Spinal cord (tissue), 9 donors: ENCODE measurements at regions not wholly inside any gene's neighbourhood (a gene's known extent, or its start where the extent isn't known, plus 50 kb on each side); places are given as distances from the start of the nearest gene placed in this dataset.
"Not testable (repeated sequence)": the region's sequence is repeated elsewhere in the genome, so short reads cannot be mapped to it uniquely, and the experiment has no call there.

ENCODE experiments used
- DNase-seq, 6 donors: peaks; one replicate each; pipeline versions ENCODE4 v3.0.0 to v3.0.0-alpha.2; 2013 to 2015; ENCODE audit warnings: low spot score in 6 of 6, low read depth in 4 of 6
- H3K27ac ChIP-seq: one replicate; pipeline ENCODE4 v1.5.1; 2013; ENCODE audit warnings: low read depth, low read length, control low read depth
- H3K27me3 ChIP-seq: one replicate; pipeline ENCODE4 v1.6.1; 2013; ENCODE audit warnings: low read length; ENCODE audit not compliant: control insufficient read depth, insufficient read depth
- H3K36me3 ChIP-seq: one replicate; pipeline ENCODE4 v1.6.1; 2013; ENCODE audit warnings: low read length; ENCODE audit not compliant: control insufficient read depth, insufficient read depth
- H3K4me1 ChIP-seq: one replicate; pipeline ENCODE4 v1.6.1; 2013; ENCODE audit warnings: low read length; ENCODE audit not compliant: control insufficient read depth, insufficient read depth
- H3K4me3 ChIP-seq: one replicate; pipeline ENCODE4 v1.5.1; 2013; ENCODE audit warnings: low read depth, low read length, control low read depth
- H3K9me3 ChIP-seq: one replicate; pipeline ENCODE4 v1.6.1; 2013; ENCODE audit warnings: low read length; ENCODE audit not compliant: control insufficient read depth, insufficient read depth
- WGBS: methylation state at CpG from one replicate; pipeline ENCODE4 v1.1.5; 2013; ENCODE audit warnings: missing lambda C conversion rate; ENCODE audit not compliant: insufficient coverage; 5-methylcytosine and 5-hydroxymethylcytosine counted together
- donor health status: healthy.

DNA sequence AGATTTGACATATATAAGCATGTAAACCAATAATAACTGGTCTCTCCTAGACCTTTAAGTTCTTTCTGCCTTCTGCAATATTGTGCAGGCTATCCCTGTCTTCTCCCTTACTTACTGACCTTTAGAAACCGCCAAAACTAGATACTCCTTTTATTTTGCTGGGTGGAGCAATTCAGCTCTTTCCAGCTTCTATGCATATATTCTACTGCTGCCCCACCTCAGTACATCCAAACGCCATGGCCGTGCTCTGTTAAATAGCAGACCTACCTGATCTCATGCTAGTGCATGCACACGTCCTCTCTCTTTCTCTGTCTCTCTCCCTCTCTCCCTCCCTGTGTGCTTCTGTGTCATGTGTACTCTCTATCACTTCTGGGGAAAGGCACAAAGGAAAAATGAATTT lies 76.7 kb upstream of the CAPRIN1 start:
- Histone ChIP-seq H3K4me1 (no peaks in the 10 kb centered on the region), H3K4me3 (no peak overlapping the region), H3K9me3 (no peaks in the 10 kb centered on the region), H3K36me3 (no peaks in the 10 kb centered on the region), H3K27ac (no peak overlapping the region), H3K27me3 (no peaks in the 10 kb centered on the region)
- WGBS: 75% methylated on average over 4 of the region's 4 CpGs
- no peak for DNase-seq

GRCh38 chr11:33971530-33971929 lies 79.7 kb upstream of the LMO2 start:
- DNase-seq, H3K4me1 ChIP-seq, H3K36me3 ChIP-seq, H3K4me3 ChIP-seq, H3K9me3 ChIP-seq, H3K27ac ChIP-seq, H3K27me3 ChIP-seq: not testable (repeated sequence)
- 64% methylated on average over 5 of the region's 12 CpGs for WGBS

DNA sequence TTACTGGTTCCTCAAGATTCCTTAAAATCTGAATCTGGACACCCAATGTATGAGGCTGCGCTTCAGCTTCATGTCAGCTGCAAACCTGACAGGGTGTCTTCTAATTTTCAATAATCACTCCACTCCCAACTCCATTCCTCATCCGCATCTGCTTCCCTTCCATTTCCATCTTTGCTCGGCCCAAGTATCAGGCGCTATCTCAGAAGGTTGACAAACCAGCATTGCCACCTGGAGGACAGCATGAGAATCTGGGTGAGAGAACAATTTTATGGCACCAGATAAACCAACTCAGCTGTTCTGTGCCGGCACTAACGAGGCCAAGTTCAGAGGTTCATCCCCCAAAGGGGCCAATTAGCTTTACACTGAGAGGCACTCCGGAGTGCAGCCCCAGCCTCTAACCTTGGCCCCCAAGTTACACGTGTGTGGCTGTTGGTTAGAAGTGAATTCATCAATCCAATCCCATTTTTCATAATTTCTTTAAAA lies 79.1 kb upstream of the LMO2 start:
- Histone ChIP-seq H3K4me1 (no peaks in the 10 kb centered on the region), H3K27ac (no peak overlapping the region), H3K27me3 (no peaks in the 10 kb centered on the region), H3K36me3 (no peaks in the 10 kb centered on the region), H3K4me3 (no peak overlapping the region), H3K9me3 (no peaks in the 10 kb centered on the region)
- WGBS: 20% methylated on average over 6 of the region's 8 CpGs
- DNase-seq: peak in 5 of 6 donors; percentile 22 to 91 (median 60)

DNA sequence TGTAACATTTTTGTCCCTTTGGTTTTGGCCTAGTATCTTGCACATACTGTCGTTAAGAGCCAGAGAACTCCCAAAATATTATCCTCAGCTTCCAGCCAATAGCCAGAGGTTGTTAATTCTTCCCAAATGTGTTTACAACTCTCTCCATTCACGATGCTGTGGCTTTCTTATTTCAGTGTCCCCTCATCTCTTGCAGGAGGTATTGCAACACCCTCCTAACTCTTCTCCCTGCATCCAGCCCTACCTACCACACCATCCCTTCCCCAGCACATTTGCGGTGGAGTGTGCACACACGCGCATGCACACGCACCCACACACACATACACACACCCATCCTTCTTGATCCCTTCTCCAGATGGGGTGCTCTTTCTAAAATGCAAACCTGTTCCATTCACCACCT lies 75.6 kb upstream of the LMO2 start:
- no peak overlapping the region for H3K4me3 ChIP-seq
- H3K9me3 ChIP-seq: no peaks in the 10 kb centered on the region
- WGBS: 81% methylated on average over 6 of the region's 6 CpGs
- H3K27me3 ChIP-seq: no peaks in the 10 kb centered on the region
- H3K36me3 ChIP-seq: no peaks in the 10 kb centered on the region
- no peaks in the 10 kb centered on the region for H3K4me1 ChIP-seq
- no peak for DNase-seq
- H3K27ac ChIP-seq: no peak overlapping the region

DNA sequence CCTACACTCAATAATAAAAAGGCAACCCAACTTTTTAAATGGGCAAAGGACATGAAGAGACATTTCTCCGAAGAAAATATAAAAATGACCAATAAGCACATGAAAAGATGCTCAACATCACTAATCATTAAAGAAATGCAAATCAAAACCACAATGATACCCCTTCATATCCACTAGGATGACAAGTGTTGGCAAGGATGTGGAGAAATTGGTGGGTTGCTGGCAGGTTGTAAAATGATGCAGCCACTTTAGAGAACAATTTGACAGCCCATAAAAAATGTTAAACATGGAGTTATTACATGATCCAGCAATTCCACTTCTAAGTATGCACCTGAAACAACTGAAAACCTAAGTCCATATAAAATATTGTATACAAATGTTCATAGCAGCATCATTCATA lies 73.2 kb upstream of the LMO2 start:
- Histone ChIP-seq H3K4me3 (no peak overlapping the region), H3K4me1 (no peaks in the 10 kb centered on the region), H3K9me3 (no peaks in the 10 kb centered on the region), H3K27me3 (no peaks in the 10 kb centered on the region), H3K27ac (no peak overlapping the region), H3K36me3 (no peaks in the 10 kb centered on the region)
- no peak for DNase-seq
- WGBS: no CpG with 5 or more reads among the region's 1 CpG

GRCh38 chr11:33959855-33960400 lies 68.1 kb upstream of the LMO2 start:
- WGBS: 100% methylated on average over 2 of the region's 3 CpGs
- H3K27me3 ChIP-seq: peaks cover 3% of the 10 kb centered on the region
- no peak overlapping the region for H3K27ac ChIP-seq
- no peaks in the 10 kb centered on the region for H3K36me3 ChIP-seq
- H3K4me3 ChIP-seq: no peak overlapping the region
- H3K4me1 ChIP-seq: no peaks in the 10 kb centered on the region
- H3K9me3 ChIP-seq: no peaks in the 10 kb centered on the region
- no peak for DNase-seq

GRCh38 chr11:33957304-33957917 lies 65.5 kb upstream of the LMO2 start:
- WGBS: 85% methylated on average over 4 of the region's 6 CpGs
- Histone ChIP-seq H3K27me3 (peaks cover 3% of the 10 kb centered on the region), H3K4me3 (no peak overlapping the region), H3K9me3 (no peaks in the 10 kb centered on the region), H3K27ac (no peak overlapping the region), H3K36me3 (no peaks in the 10 kb centered on the region), H3K4me1 (no peaks in the 10 kb centered on the region)
- no peak for DNase-seq

DNA sequence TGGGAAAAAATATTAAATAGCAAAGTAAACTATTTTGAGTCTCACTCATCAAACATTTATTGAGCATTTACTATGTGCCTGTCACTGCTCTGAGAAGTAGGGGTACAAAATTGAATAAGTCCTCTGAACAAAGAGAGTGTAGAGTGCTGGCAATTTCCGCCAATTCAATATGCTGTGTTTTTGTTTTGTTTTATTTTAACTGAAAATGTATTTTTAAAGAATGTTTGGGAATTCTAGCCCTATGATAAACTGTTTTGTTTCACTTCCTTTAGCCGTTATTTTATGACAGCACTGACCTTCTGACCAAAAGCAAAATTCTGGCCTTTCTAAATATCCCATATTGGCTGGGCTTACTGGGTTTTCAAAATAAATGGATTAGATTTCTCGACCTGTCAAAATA lies 64.7 kb upstream of the LMO2 start:
- Histone ChIP-seq H3K27me3 (peaks cover 3% of the 10 kb centered on the region), H3K4me1 (no peaks in the 10 kb centered on the region)
- DNase-seq: no peak

DNA sequence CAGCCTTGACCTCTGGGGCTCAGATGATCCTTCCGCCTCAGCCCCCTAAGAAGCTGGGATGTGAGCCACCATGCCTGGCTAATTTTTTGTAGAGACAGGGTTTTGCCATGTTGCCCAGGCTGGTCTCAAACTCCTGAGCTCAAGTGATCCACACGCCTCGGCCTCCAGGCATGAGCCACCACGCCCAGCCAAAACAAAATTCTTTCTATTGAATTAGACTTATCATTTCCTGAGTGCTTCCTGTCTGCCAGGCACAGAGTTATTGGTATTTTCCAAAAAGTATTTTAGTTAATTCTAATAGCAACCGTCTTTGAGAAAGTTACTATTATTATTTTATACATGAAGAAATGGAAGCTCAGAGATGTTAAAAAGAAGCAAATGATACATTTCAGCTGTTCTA lies 61.4 kb upstream of the LMO2 start:
- 86% methylated on average over 1 of the region's 5 CpGs for WGBS
- Histone ChIP-seq H3K27ac (no peak overlapping the region), H3K4me3 (no peak overlapping the region), H3K4me1 (peaks cover 7% of the 10 kb centered on the region), H3K27me3 (peaks cover 3% of the 10 kb centered on the region), H3K9me3 (no peaks in the 10 kb centered on the region), H3K36me3 (no peaks in the 10 kb centered on the region)
- no peak for DNase-seq

More for the DNA sequence above, 64.7 kb upstream of the LMO2 start:
- WGBS: 83% methylated on average over 1 of the region's 3 CpGs
- Histone ChIP-seq H3K27ac (no peak overlapping the region), H3K9me3 (no peaks in the 10 kb centered on the region), H3K36me3 (no peaks in the 10 kb centered on the region), H3K4me3 (no peak overlapping the region)

DNA sequence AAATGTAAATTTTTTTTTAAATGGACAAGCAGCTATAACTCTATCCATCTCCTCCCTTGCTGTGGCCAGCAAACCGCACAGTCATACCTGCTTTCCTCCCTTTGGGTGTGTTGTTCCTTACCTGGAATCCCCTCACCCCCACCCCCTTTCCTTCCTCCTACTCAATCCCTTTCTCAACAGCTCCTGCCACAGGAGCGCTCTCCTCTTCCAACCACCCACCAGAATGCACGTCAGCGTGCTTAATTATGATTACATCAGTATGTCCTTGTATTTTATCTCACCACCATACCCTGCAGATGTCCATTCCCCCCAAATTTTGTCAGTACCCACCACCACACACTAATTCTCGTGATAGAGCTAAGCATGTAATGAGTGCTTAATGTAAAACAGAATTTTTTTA lies 60.9 kb upstream of the LMO2 start:
- 100% methylated on average over 2 of the region's 5 CpGs for WGBS
- Histone ChIP-seq H3K4me1 (peaks cover 7% of the 10 kb centered on the region), H3K27ac (no peak overlapping the region), H3K4me3 (no peak overlapping the region), H3K9me3 (no peaks in the 10 kb centered on the region), H3K36me3 (no peaks in the 10 kb centered on the region), H3K27me3 (peaks cover 3% of the 10 kb centered on the region)
- no peak for DNase-seq
